ENCODE measurements at regions not wholly inside any gene's neighbourhood (a gene's known extent, or its start where the extent isn't known, plus 50 kb on each side); places are given as distances from the start of the nearest gene placed in this dataset.

DNA sequence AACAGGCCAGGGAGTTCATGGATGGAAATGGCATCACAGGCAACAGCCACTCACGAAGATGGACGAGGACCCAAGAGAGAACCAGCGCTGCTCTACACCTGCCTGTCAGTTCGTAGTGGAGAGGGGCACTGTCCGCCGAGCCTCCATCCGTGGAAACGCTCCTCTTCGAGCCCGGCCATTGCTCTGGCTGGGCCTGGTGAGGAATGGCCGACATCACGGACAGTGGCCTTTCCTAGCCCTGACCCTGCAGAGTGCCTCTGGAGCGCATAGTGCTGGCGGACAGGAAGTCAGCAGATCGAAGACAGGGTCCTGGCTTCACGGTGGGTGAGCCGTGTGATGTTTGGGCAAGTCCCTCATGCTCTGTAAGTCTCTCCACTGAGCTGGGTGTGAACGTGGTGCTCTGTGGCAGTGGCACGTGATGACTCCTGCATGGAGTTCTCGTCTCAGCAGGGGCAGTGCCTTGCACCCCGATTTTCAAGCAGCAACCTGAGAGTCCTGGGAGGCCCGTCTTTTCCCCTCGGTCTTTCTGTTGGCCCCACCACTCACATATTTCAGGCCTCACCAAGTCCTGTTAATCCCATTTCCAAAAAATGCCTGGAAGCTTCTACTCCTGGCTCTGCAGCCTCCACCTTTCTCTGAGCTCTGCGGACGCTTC is 214.4 kb downstream of the ERMARD start:
- no peak for DNase-seq (ENCODE audit: low read depth)

DNA sequence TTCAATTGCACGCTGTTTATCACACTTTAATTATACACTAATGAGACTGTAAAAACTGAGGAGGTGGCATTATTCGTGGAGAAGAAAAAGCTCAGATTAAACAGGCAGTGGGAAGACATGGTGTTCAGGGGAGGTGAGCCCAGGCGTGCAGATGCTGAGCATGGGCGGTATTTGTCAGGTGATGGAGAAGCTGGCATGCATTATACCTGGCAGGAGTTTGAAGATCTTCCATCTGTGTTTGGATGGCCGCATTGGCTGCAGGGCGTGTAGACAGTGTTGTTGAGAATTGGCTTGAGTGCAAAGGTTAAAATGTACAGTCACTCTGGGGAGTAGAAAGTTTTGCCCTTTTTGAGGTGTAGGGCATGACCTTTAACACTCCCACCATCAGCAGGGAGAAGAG is 213.8 kb downstream of the ERMARD start:
- DNase-seq (ENCODE audit: low read depth): no peak

DNA sequence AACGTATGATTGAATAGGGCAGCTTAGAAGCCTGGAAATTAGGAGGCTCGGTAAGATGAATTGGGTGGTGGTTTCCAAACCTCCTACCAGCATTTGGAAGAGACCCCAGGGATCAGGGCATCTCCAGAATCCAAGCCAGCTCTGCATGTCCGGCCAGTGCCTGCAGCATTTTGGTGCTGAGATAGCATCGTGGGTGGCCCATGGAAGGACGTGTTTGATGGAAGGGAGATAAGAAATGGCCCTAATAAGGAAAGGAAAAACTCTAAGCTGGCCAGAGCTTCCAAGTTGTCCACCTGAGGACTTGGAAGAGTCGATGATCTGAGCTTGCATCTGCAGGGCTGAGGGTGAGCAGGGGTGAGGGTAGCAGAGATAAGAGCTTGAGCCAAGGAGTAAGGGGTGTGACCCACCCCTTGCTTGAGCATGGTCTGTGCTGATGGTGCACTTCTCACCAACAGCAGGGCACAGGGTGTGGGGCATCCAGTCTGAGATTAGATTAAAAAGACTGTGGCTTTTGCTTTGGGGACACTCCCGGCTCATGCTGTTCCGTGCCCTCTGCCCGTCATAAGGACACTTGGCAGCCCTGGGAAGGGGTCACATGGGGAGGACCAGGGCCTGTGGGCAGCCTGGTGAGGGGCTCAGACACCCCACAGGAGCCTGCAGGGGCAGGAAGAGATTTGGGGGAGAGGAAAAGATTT is 213.2 kb downstream of the ERMARD start:
- no peak for DNase-seq (ENCODE audit: low read depth)

DNA sequence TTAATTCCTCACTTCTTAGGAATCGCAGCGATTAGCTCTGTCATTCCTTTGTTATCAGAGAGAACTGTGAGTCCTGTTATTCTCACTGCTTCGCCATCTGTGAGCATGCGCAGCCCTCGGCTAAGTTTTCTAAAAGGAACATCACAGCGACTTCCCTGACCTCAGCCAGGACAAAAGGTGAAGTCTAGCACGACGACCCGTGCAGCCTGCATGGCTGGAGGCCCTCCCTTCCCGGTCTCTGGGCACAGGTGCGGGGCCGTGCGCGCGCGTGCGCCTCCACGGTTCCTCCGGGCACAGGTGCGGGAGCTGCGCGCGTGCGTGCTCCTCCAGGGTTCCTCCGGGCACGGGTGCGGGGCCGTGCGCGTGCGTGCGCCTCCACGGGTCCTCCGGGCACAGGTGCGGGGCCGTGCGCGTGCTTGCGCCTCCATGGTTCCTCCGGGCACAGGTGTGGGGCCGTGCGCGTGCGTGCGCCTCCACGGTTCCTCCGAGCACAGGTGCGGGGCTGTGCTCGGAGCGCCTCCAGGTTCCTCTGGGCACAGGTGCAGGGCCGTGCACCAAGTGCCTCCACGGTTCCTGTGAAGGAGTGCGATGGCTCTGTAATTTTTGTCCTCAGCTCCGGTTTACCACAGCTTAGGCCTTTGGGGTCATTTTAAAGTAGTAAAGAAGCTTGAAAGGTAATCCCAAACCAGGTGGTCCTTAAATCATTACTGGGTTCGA is 212.3 kb downstream of the ERMARD start:
- DNase-seq (ENCODE audit: low read depth): no peak

DNA sequence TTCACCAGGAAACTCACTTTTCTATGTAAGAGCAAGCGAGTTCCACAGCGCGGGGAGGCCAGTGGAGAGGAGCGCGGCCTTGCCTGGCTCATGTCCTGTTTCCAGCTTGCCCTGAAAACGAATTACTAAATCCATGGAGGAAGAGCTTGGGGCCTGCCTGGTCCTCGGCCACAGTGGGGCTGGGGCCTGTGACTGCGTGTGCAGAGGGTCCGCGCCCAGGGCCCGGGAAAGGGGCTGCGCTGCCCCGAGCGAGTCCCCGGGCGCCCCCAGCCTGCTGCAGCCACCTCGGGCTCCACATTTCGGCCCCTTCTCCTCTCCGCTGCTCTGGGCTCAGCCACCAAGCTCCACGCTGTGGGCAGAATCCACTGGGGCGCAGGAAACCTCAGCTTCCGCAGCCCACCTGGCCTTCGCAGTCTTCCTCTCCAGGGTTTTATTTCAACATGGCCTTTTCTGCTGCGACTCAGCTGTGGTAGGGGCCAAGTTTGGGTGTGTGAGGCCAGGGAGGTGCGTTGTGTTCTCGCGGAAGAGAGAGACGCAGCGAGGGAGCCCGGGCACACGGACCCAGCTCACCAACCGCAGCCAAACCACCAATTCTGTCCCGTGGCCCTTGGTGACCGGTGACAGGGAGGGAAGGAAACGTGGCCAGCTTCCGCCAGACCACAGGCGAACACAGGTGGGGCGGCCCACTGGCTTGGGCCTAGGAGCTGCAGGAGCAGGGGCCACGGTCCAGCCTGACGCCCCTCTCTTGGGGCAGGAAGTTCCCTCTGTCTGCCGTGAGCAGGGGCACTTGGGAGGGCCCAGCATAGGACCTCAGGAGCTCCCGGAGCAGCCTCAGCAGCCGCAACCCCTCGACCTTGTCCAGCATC is 211.4 kb downstream of the ERMARD start:
- DNase-seq (ENCODE audit: low read depth): no peak

DNA sequence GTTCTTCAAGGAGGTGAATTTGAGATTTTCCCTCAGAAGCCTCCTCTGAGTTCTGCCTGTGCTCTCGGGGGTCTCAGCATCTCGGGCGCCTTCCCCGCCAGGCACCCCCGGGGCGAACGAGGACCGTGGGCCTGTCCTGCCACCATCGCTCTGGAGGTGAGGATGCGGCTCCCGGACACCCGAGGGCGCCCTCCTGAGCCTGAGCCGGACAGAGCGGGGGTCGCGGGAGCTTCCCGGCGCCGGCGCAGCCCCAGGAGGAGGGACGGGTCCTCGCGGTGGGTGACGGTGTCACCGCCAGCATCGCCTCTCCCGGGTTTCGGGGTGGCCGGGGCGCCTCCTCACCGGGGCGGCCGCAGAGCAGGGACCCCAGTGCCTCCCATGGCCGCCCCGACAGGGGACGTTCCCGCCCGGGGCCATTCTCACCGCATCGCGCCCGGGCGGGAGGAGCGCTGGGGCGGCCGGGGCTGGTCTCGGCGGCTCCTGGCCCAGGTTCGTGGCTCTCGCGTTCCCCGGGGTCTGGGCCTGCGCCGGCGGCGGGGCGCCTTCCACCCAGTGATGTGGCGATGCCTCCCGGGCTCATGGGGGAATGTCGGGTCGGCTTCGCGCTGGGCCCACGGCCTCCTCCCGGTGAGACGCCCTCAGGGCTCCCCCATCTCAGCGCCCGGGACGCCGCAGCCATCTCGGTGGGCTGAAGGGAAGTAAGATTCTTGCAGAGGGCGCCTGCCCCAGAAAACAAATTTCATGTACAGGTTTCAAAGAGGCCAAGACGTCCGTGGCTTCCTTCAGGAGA is 210.5 kb downstream of the ERMARD start:
- no peak for DNase-seq (ENCODE audit: low read depth)

DNA sequence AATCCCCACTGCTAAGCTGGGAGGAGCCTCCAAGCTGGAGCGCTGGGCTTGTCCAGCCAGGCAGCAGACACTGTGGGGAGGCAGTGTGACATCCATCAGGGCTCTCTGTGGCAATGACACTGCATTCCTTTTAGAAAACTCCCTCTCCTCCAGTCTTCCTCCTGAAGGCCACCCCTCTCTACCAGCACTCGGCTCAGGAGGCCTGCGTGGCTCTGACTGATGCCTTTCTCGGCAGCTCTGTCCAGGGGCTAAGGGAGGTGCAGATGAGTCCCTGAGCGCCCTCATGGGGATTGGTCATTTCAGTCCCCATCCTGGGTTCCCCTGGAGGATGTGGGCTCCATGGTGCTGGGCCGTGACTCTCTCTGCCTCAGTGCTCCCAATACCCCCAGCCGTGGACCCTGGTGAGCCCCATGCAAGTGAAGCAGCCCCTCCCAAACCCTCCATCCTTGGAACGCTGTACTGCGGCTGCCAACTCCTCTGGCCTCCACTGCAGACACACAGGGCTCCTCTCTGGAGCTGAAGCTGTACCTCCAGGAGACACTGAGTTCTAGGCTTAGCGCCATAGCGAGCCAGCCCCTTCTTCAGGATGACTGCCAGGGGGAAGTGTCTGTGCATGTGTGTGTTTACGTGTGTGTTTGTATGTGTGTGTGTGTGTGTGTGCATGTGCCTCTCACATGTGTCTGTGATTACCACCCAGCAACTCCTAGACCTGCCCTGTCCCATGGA is 209.6 kb downstream of the ERMARD start:
- no peak for DNase-seq (ENCODE audit: low read depth)

DNA sequence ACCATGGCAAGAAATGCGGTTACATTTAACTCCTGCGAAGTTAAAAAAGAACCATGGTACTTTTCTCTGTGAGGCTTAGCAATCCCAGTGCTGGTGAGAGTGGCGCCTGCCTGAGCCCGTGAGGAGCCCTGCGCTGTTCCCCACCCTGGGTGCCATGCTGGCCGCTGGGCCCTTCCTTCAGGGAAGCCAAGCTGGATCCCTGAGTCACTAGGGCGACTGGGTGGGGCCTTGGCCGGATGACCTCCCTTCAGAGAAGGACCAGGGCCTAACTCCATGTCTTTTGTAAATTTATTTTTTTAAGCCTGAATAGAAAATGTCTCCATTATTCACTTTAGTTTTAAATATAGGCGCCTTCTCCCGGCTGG is 209.1 kb downstream of the ERMARD start:
- DNase-seq (ENCODE audit: low read depth): no peak

DNA sequence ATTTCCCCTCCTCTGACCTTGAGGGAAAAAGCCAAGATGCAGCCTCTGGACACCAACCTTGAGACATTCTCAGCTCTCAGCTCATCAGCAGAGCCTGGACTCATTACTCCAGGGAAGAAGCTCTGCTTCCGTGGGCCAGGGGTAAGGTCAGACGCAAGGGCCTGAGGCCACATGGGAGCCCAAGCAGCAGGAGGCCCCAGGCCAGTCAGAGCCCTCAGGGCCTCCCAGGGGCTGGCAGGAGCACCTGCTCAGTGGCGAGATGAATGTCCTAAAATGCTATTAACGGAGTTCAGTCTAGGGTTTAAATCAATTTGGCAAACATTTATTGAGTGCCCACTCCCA is 208.6 kb downstream of the ERMARD start:
- DNase-seq (ENCODE audit: low read depth): no peak

DNA sequence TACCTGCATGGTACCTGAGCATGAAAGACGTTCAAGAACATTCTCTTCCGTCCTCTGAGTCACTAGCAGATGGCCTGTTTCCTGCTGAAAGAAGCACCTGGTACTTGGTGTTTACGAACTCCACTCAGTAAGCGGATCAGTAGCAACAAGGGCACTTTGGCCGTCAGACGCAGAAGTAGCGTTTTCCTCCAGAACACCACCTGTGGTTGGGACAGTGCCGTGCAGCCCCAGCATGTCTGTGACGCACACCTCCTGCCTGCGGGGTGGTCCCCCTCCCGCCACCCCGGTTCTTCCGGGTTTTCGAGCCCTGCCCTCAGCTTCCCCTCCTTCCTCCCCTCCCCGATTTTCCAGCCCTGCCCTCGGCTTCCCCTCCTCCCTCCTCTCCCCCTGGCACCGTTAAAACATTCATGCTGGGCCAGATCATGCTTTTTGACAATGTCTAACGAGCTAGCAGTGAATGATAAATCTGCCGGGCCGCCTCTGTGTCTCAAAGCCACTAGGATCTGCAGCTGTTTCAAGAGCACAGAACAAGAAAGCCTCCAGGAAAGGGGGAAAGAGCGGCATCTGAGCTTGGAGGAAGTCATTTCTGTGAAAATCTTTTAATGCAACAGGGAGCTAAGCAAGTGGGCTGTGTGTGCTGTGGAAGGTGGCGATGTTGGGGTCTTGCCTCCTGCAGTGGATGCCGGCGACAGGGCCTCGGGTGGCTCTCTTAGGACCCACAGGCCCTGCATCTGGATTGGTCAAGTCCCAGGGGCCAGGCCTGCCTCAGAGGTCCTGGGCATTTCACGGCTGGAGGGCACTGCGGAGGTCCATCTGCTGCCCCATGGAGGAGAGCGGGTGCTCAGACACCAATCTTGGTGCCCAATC is 207.9 kb downstream of the ERMARD start:
- peak; percentile 32 for DNase-seq (ENCODE audit: low read depth)

DNA sequence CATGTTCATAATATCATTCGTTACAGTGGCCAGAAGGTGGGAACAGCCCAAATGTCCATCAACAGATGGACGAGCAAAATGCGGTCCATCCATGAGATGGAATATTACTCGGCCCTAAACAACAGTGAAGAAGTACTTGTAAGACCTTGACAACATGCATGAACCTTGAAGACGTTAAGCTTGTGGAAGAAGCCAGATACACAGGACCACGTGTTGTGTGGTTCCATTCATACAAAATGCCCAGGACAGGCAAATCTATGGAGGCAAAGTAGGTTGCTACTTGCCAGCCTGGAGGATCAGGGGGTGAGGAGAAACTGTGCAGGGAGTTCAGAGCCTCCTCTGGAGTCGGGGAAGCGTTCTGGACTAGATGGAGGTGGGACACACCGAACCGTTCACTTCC is 207.1 kb downstream of the ERMARD start:
- DNase-seq (ENCODE audit: low read depth): no peak

DNA sequence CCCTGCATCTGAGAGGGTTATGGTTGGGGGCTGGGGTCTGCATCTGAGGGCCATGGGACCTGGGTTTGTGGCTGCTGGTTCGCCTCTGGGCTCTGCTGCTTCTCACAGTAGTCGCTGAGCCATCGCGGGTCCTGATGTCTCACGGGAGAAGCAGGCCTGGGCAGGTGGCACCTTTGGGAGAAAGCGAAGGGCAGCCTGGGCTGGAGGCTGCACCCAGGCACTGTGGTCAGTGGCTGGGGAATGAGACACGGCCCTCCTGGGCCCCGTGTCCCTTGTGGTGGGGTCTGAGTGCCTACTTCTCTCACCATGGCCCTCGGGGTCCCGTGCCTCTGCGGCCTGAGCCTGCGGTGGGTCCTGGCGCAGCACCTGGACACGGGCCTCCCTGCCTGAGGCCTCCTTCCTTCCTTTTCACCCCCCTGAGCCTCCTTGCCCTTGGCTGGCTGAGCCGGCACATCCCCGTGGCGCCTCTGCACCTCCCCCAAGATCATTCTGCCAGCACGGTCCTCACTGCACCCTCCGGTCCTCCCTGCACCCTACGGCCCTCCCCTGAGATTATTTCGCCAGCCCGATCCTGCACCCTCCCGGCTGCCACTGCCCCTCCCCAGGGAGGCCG is 206.0 kb downstream of the ERMARD start:
- no peak for DNase-seq (ENCODE audit: low read depth)

DNA sequence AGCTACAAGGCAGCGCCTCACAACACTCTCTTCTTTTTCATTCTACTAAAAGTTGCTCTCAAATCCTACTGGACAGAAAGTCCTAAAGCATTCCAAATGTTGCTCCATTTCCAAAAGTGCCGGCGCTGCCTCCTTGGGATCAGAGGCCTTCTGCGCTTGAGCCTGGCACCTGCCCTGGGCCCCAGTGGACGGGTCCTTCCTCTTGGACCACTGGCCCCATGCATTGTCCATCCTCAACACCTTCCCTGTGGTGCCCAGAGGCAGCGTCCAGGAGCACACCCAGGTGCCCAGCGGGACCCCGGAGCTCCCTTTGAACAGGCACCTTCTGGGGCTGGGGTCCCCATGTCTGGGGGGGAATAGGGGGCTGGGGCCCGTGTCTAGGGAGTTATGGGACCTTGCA is 205.2 kb downstream of the ERMARD start:
- no peak for DNase-seq (ENCODE audit: low read depth)

DNA sequence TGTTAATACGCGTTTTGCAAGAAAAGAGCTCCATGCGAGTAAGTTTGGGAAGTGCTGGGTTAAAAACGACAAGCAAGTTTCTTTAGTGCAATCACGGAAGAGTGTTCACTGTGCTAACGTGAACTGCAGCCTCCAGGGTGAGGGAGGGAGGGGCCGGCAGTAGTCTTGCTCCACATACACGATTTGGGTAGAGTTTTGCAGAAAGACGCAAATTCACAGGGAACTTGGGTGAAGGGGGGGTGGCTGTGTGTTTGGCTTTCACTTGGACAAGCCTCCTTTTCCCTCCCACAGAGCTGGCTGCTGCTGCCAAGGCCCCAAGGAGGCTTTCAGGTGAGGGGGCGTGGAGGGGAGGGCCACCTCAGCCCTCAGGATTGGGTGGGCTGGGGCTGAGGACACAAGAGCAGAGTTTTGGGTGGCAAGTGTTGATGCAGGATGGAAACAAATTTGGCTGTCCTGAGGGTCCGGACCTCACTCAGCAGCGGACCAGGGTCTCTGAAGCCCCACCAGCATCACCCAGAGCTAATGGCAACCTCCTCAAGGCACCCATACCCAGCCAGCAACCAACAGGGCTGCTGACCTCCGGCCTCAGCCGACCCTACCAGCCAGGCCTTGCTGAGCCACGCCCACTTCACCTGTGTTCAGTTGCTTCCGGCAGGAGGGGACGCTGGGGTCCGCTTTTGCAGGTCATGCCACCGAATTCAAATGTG is 204.5 kb downstream of the ERMARD start:
- DNase-seq (ENCODE audit: low read depth): no peak

DNA sequence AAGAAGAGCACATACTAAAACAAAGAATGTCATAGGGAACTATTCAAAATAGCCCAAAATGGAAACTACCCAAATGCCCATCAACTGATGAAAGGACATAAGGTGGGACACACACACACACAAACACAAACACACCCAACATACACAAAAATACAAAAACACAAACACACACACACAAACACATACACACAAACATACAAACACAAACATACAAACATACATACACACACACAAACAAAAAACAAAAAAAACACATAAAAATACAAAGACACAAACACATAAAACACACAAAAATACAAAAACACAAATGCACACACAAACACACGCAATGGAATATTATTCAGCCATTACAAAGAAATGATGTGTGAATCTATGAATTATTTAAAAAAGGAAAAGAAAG is 203.6 kb downstream of the ERMARD start:
- no peak for DNase-seq (ENCODE audit: low read depth)

DNA sequence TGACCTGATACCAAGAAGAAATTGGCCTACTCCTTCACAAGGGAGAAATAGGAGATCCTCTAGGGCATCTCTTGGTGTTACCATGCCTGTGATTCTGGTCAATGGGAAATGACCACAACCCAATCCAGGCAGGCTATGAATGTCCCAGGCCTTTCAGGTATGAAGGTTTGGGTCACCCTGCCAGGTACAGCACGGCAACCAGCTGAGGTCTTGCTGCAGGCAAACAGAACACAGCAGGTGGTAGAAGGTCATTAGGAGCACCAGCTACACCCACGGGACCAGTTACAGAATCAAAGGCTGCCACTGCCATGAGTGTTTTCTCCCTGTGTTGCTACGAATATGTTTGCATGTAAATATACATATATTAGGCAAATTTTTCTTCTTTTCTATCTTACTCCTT is 202.3 kb downstream of the ERMARD start:
- no peak for DNase-seq (ENCODE audit: low read depth)

DNA sequence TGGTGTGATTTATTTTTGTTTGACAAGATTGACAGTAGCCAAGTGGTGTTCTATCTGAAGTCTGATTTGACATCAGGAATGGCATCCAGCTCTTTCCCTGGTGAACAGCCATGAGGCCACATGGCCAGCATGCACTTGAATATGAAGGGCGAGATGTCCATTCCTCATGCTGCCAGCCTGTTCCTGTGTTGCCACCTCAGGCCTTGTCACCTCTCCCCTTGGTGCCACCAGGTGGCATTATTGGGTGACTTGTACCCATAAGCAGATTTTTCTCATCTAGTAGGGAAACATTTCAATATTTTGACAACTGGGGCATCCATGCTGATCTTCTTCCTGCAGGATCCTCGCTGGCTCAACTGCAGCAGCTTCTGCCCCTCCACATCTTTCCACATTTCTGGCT is 199.1 kb downstream of the ERMARD start:
- no peak for DNase-seq (ENCODE audit: low read depth)

DNA sequence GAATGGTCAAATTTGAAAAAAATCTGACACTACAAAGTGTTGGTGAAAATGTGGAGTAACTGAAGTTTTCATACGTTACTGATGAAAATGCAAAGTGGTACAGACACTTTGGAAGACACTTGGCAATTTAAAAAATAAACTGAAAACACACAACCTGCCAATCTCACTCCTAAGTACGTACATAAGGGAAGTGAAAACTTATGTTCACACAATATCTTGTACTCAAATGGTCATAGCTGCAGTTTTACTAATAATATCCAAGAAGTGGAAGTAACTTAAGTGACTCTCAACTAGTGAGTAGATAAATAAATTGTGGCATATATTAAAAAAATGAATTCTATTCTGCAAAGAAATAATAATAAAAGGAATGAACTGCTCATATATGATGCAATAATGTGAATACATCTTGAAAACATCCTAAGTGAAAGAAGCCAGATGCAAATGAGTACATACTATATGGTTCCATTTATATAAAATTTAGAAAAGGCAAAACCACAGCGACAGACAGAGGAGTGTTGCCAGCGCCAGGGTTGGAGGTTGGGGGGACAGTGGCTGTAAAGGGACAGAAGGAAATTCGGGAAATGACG is 198.2 kb downstream of the ERMARD start:
- DNase-seq (ENCODE audit: low read depth): no peak

DNA sequence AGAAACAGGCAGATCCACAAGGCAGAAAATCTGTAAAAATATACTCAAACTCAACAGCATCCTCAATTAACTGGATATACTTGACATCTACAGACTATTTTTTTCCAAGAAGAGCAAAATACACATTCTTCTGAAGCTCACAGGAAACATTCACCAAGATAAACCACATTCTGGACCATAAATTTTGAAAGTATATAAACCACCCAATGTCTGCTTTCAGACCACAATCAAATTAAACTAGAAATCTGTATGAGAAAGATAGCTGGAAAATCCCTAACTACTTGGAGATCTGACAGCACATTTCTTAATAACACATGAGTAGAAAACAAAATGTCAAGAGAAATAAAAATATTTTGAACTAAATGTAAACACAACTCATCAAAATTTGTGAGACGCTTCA is 195.5 kb downstream of the ERMARD start:
- DNase-seq (ENCODE audit: low read depth): no peak

Data from T follicular helper cell (primary cell).